ENCODE measurements at regions not wholly inside any gene's neighbourhood (a gene's known extent, or its start where the extent isn't known, plus 50 kb on each side); places are given as distances from the start of the nearest gene placed in this dataset.

GRCh38 chr6:62354261-62354660, 68.2 kb upstream of the KHDRBS2 start:
- H3K4me3 ChIP-seq (ENCODE audit: low read length): no peak overlapping the region
- no peak for DNase-seq (ENCODE audit: low read depth)
- TF ChIP-seq, protein P1, sequence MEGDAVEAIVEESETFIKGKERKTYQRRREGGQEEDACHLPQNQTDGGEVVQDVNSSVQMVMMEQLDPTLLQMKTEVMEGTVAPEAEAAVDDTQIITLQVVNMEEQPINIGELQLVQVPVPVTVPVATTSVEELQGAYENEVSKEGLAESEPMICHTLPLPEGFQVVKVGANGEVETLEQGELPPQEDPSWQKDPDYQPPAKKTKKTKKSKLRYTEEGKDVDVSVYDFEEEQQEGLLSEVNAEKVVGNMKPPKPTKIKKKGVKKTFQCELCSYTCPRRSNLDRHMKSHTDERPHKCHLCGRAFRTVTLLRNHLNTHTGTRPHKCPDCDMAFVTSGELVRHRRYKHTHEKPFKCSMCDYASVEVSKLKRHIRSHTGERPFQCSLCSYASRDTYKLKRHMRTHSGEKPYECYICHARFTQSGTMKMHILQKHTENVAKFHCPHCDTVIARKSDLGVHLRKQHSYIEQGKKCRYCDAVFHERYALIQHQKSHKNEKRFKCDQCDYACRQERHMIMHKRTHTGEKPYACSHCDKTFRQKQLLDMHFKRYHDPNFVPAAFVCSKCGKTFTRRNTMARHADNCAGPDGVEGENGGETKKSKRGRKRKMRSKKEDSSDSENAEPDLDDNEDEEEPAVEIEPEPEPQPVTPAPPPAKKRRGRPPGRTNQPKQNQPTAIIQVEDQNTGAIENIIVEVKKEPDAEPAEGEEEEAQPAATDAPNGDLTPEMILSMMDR (IDR thresholded peaks at IDR 0.05; ENCODE audit: insufficient read depth, low read depth, low read length, missing control alignments): no peak

DNA sequence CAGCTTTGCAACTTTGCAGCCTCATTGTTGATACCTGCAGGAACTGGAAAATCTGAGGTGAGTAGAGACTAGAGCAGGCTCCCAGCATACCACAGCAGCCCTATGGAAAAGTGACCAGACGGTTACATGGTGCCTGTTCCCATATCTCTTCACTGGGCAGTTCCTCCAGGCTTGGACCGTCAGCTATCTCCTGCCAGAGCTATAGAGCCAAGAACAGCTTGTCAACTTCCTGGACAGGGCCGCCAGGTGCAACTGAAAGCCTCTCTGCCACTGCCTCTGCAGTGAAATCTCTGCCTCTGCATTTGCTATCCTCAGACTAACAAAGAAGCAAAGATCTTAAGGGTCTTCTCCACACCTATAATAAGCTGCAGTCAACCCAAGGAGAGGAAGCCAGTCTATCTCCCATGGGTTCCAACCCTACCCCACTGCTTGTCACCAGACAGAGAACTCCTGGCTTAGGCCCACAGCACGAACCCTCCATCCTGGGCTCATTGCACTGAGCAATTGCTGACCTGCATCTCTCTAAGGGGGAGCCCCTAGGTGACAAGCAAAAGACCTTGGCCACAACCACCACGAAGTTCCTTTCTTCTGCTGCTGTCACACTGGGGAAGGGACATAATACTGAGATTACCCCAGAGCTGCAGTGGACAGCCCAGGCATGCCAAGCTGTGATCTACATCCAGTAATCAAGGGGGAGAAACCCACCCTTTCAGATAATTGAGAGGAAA, 60.1 kb upstream of the KHDRBS2 start:
- H3K4me3 ChIP-seq (ENCODE audit: low read length): no peak overlapping the region
- TF ChIP-seq, protein P1 (IDR thresholded peaks at IDR 0.05; ENCODE audit: insufficient read depth, low read depth, low read length, missing control alignments): no peak
- DNase-seq (ENCODE audit: low read depth): no peak

DNA sequence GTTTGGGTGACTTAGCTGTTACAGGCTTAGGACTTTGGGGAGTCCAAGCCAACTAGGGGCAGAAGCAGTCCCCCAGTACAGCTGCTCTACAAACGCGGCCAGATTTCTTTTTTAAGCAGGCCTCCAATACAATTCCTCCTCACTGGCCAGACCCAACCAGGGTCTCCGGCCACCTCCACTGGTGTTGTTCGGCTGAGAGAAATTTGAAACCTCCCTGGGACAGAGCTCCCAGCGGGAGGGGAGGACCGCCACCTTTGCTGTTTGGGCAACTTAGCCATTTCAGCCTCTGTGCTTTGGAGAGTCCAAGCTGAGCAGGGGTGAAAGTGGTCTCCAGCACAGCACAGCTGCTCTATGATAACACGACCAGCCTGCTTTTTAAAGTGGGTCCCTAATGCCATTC, 59.4 kb upstream of the KHDRBS2 start:
- no peak for DNase-seq (ENCODE audit: low read depth)
- no peak overlapping the region for H3K4me3 ChIP-seq (ENCODE audit: low read length)
- TF ChIP-seq, protein P1 (IDR thresholded peaks at IDR 0.05; ENCODE audit: insufficient read depth, low read depth, low read length, missing control alignments): no peak

DNA sequence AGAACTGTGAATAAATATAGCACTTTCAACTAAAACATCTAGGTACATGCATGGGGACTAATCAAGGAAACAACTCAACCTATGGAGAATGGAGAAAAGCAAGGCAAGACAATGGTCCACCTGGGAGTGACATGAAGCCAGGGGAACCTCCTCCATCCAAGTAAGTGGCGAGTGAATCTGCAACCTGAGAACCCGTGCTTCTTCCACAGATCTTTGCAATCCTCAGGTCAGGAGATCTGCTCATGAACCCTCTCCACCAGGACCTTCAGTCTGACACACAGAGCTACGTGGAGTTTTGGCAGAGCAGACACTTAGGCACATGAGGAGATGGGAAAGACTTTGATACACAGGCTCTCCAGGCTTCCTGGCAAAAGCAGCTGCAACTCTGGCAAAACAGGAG, 58.8 kb upstream of the KHDRBS2 start:
- no peak for DNase-seq (ENCODE audit: low read depth)
- TF ChIP-seq, protein P1 (IDR thresholded peaks at IDR 0.05; ENCODE audit: insufficient read depth, low read depth, low read length, missing control alignments): no peak
- H3K4me3 ChIP-seq (ENCODE audit: low read length): no peak overlapping the region

DNA sequence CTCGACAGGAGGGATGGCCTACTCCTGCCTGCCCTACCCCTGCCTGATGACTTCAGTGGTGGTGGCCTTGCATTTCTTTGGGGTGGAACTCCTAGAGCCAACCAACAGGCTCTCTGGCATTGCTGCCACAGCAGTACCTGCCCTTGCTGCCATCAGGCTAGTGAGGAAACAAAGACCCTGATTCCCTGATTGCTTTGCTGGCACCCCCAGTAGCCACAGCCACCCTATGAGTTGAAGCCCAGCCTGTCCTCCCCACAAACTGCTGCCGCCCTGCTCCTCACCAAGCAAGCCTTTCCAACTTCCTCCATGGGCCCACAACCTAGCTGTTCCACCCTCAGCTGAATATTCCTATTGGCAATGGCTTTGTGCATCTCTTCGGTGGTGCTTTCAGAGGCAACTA, 52.5 kb upstream of the KHDRBS2 start:
- H3K4me3 ChIP-seq (ENCODE audit: low read length): no peak overlapping the region
- DNase-seq (ENCODE audit: low read depth): no peak
- TF ChIP-seq, protein P1 (IDR thresholded peaks at IDR 0.05; ENCODE audit: insufficient read depth, low read depth, low read length, missing control alignments): no peak
